SIG-M5 treated with dmso at 0.1 percent for 504 hours (cell line): ENCODE measurements at regions not wholly inside any gene's neighbourhood (a gene's known extent, or its start where the extent isn't known, plus 50 kb on each side); places are given as distances from the start of the nearest gene placed in this dataset.
"Not testable (repeated sequence)": the region's sequence is repeated elsewhere in the genome, so short reads cannot be mapped to it uniquely, and the experiment has no call there.

Experiments
- DNase-seq: peaks from one replicate; lab custom pipeline; 2025; ENCODE audit not compliant: unreplicated experiment; lab: John Stamatoyannopoulos, UW

GRCh38 chr2:116917196-116917595 is 897.3 kb upstream of the DDX18 start:
- DNase-seq, result no peak

- no peak for DNase-seq
Measured at GRCh38 chr2:116918574-116918973, 895.9 kb upstream of the DDX18 start.

- no peak for DNase-seq
Measured at GRCh38 chr2:116922414-116922813, 892.1 kb upstream of the DDX18 start.

- no peak for DNase-seq
Measured at GRCh38 chr2:116924509-116924908, 890.0 kb upstream of the DDX18 start.

GRCh38 chr2:116935097-116935814 is 879.2 kb upstream of the DDX18 start:
- no peak for DNase-seq

- DNase-seq, result no peak
Measured at GRCh38 chr2:116948258-116948657, 866.2 kb upstream of the DDX18 start.

GRCh38 chr2:116949249-116949648 is 865.2 kb upstream of the DDX18 start:
- no peak for DNase-seq

GRCh38 chr2:116952254-116952653 is 862.2 kb upstream of the DDX18 start:
- peak; percentile 0 for DNase-seq

GRCh38 chr2:116955646-116956045 is 858.8 kb upstream of the DDX18 start:
- DNase-seq, result no peak

- no peak for DNase-seq
Measured at GRCh38 chr2:116975608-116976007, 838.9 kb upstream of the DDX18 start.

- no peak for DNase-seq
Measured at GRCh38 chr2:116979916-116980764, 834.4 kb upstream of the DDX18 start.

- DNase-seq, result no peak
Measured at GRCh38 chr2:116987447-116987846, 827.0 kb upstream of the DDX18 start.

GRCh38 chr2:116988303-116988702 is 826.2 kb upstream of the DDX18 start:
- DNase-seq, result no peak

- no peak for DNase-seq
Measured at GRCh38 chr2:117019357-117019756, 795.1 kb upstream of the DDX18 start.

- DNase-seq, result no peak
Measured at GRCh38 chr2:117027646-117028045, 786.8 kb upstream of the DDX18 start.

GRCh38 chr2:117028708-117029107 is 785.8 kb upstream of the DDX18 start:
- DNase-seq, result not testable (repeated sequence)

GRCh38 chr2:117055499-117056375 is 758.8 kb upstream of the DDX18 start:
- DNase-seq, result no peak

GRCh38 chr2:117056376-117056748 is 758.1 kb upstream of the DDX18 start:
- no peak for DNase-seq

GRCh38 chr2:117057016-117057415 is 757.5 kb upstream of the DDX18 start:
- no peak for DNase-seq

GRCh38 chr2:117058366-117058765 is 756.1 kb upstream of the DDX18 start:
- DNase-seq, result peak; percentile 74

GRCh38 chr2:117064021-117064420 is 750.5 kb upstream of the DDX18 start:
- DNase-seq, result no peak
